DOHH2 (cell line): ENCODE measurements at regions not wholly inside any gene's neighbourhood (a gene's known extent, or its start where the extent isn't known, plus 50 kb on each side); places are given as distances from the start of the nearest gene placed in this dataset.

Source experiments
- EZH2phosphoT487 ChIP-seq: fragments of 200-600 bp; sonication (generic); IDR thresholded peaks from 2 replicates; pipeline ENCODE4 v1.6.1; 2017; ENCODE audit warnings: borderline replicate concordance, mild to moderate bottlenecking, antibody characterized with exemption, low read length, moderate library complexity, mixed read lengths
- TF ChIP-seq, protein P1 (sequence below): fragments of 200-600 bp; sonication (generic); IDR thresholded peaks from one replicate; pipeline ENCODE4 v1.5.1; 2014; ENCODE audit warnings: antibody characterized with exemption, mild to moderate bottlenecking, low read depth, low read length; ENCODE audit not compliant: poor library complexity, severe bottlenecking

DNA sequence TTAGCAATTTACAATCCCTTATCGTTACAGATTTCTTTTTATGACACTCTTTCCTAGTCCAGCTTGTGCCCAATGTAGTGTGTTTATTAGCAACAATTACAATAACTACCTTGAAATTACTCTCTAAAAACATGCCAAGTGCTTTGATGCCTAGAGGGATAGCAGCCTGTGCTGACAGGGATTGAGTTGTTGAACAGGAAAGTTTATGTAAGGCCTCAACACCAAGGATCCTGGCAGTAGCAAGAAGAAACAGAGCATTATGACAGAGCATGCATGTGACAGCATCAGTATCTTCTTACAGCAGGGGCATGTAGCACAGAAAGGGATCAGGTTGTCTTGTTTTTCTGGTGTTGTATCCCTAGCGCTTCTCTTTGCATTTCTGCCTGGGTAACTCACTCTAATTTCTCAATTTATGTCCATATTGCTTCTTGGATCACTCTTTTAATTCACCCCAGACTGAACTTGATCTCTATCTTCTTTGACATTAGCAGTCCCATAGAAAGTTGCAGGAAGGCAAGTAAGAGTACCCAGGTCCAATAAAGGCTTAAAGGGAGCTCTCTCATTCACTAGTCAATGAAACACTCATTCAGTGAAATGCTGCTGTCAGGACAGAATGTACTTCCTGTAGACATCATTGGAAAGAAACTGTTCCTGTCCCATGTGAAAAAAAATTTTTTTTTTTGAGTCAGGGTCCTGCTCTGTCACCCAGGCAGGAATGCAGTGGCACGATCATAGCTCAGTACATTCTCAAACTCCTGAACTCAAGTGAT, 220.0 kb upstream of the GRIP1 start:
- TF ChIP-seq, protein P1, sequence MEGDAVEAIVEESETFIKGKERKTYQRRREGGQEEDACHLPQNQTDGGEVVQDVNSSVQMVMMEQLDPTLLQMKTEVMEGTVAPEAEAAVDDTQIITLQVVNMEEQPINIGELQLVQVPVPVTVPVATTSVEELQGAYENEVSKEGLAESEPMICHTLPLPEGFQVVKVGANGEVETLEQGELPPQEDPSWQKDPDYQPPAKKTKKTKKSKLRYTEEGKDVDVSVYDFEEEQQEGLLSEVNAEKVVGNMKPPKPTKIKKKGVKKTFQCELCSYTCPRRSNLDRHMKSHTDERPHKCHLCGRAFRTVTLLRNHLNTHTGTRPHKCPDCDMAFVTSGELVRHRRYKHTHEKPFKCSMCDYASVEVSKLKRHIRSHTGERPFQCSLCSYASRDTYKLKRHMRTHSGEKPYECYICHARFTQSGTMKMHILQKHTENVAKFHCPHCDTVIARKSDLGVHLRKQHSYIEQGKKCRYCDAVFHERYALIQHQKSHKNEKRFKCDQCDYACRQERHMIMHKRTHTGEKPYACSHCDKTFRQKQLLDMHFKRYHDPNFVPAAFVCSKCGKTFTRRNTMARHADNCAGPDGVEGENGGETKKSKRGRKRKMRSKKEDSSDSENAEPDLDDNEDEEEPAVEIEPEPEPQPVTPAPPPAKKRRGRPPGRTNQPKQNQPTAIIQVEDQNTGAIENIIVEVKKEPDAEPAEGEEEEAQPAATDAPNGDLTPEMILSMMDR, result no peak
- no peak for TF ChIP-seq EZH2phosphoT487
